ENCODE measurements at regions not wholly inside any gene's neighbourhood (a gene's known extent, or its start where the extent isn't known, plus 50 kb on each side); places are given as distances from the start of the nearest gene placed in this dataset.

- no peak for DNase-seq (ENCODE audit: low read depth in 2 of 2, low spot score in 1 of 2)
Measured at GRCh38 chr6:6912817-6913744, 194.7 kb upstream of the RREB1 start.

GRCh38 chr6:6915219-6915618 is 192.5 kb upstream of the RREB1 start:
- no peak for DNase-seq (ENCODE audit: low read depth in 2 of 2, low spot score in 1 of 2)

- DNase-seq (ENCODE audit: low read depth in 2 of 2, low spot score in 1 of 2): no peak
Measured at GRCh38 chr6:6915813-6916547, 191.8 kb upstream of the RREB1 start.

DNA sequence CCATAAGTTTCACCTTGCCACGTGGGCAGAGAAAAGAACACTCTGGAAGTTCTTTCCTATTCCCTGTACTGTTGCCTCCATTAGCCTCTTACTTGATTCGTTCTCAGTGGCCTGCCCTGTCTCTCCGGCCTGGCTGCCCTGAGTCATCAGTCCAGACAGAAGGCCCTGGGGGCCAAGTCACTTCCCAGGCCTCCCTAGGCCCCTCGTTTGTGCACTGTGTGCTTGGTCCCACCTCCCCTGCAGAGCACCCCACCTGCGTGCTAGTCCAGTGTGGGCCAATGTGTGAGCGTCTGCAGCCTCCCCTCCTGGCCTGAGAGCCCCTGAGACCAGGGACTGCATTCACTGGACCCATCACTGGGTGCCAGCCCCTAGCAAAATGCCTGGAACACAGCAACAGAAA is 191.2 kb upstream of the RREB1 start:
- DNase-seq (ENCODE audit: low read depth in 2 of 2, low spot score in 1 of 2): no peak

- peak; percentile 19 to 41 for DNase-seq (ENCODE audit: low read depth in 2 of 2, low spot score in 1 of 2)
Measured at GRCh38 chr6:6918216-6918983, 189.4 kb upstream of the RREB1 start.

GRCh38 chr6:6919173-6919572 is 188.6 kb upstream of the RREB1 start:
- no peak for DNase-seq (ENCODE audit: low read depth in 2 of 2, low spot score in 1 of 2)

GRCh38 chr6:6920114-6920986 is 187.4 kb upstream of the RREB1 start:
- DNase-seq (ENCODE audit: low read depth in 2 of 2, low spot score in 1 of 2): no peak

GRCh38 chr6:6920987-6921313 is 186.8 kb upstream of the RREB1 start:
- no peak for DNase-seq (ENCODE audit: low read depth in 2 of 2, low spot score in 1 of 2)

GRCh38 chr6:6922166-6922565 is 185.6 kb upstream of the RREB1 start:
- no peak for DNase-seq (ENCODE audit: low read depth in 2 of 2, low spot score in 1 of 2)

DNA sequence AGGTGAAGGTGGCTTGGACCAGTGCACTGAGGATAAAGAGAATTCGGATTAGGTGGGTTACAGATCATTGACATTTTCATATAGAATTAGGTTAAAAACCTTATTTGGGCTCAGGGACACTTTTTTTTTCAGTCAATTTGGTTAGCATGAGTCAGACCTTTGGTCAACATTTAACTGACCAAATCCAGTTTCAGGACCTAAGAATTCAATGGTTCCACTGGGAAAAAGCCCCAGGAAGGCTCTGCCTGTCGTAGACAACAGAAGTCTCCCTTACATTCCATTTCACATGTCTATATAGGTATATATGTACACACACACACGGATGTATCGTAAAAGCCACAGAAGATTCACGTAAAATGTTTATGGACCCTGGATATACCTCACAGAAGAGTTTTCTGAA is 184.2 kb upstream of the RREB1 start:
- no peak for DNase-seq (ENCODE audit: low read depth in 2 of 2, low spot score in 1 of 2)

DNA sequence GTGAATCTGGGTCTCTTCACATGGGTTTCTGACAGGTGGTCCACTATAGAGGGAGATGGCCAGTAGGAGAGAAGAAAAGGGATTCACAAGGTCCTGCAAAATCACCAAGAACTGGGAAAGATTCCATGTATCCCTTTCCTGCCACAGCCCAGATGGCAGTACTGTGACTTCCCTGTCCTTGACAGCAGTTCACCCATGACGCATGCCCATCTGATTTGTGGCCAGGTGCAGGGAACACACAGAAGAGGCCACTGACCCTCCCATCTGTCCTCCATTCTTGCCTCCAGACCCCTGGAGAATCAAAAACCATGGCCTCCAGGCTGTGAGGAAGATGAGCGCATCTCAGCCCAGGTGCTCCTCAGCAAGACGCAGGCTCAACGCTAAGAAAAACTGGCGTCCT is 183.1 kb upstream of the RREB1 start:
- no peak for DNase-seq (ENCODE audit: low read depth in 2 of 2, low spot score in 1 of 2)

DNA sequence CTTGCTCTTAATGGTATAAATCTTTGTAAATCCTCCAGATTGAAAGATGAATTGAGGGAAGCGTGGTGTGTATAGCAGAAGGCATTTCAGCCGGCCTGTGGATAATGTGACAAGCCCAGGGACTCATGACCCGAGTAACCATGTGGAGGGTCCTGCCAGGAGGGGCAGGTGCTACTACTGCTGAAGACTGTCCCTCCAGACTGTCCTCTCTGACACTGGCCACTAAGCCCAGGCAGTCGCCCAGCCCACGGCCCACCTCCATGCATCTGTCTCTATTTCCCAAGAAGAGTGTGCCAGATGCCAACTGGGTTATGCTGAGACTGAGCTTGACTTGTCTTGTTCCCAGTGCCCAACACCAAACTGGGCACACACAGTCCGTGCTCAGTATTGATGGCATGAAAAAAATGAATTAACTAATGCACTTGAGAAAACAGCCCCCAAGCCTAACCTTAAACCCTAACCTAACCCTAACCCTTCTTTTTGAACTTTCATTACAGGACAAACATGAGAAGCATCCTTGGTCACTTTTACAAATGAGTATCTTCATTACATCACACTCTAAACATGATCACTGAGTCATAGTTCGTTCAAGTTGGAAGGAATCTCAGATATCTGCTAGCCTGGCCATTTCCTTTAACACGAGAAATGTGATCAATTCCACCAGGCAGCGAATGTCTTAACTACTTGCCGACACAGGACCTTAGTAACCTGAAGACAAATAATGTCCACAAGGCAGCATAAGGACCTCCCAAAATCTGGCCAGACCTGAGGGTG is 182.2 kb upstream of the RREB1 start:
- DNase-seq (ENCODE audit: low read depth in 2 of 2, low spot score in 1 of 2): no peak

DNA sequence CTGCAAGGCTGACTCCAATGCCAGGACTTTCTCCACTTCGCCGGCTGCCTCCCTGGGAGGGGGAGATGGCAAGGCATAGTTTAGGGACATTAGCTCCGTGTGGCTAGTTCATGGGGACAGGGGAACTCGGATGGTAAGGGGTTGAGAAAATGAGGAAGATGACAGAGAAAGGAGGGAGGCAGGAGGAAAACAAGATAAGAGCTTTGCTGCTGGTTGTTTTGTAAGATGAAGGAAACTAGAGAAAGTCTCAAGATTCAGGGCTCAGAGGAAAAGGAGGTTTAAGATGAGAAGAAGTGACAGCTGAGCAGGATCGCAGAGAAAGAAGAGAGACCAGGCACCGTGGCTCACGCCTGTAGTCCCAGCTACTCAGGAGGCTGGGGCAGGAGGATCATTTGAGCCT is 180.9 kb upstream of the RREB1 start:
- no peak for DNase-seq (ENCODE audit: low read depth in 2 of 2, low spot score in 1 of 2)

- no peak for DNase-seq (ENCODE audit: low read depth in 2 of 2, low spot score in 1 of 2)
Measured at GRCh38 chr6:6927521-6928361, 180.0 kb upstream of the RREB1 start.

GRCh38 chr6:6930223-6930880 is 177.4 kb upstream of the RREB1 start:
- DNase-seq (ENCODE audit: low read depth in 2 of 2, low spot score in 1 of 2): no peak

DNA sequence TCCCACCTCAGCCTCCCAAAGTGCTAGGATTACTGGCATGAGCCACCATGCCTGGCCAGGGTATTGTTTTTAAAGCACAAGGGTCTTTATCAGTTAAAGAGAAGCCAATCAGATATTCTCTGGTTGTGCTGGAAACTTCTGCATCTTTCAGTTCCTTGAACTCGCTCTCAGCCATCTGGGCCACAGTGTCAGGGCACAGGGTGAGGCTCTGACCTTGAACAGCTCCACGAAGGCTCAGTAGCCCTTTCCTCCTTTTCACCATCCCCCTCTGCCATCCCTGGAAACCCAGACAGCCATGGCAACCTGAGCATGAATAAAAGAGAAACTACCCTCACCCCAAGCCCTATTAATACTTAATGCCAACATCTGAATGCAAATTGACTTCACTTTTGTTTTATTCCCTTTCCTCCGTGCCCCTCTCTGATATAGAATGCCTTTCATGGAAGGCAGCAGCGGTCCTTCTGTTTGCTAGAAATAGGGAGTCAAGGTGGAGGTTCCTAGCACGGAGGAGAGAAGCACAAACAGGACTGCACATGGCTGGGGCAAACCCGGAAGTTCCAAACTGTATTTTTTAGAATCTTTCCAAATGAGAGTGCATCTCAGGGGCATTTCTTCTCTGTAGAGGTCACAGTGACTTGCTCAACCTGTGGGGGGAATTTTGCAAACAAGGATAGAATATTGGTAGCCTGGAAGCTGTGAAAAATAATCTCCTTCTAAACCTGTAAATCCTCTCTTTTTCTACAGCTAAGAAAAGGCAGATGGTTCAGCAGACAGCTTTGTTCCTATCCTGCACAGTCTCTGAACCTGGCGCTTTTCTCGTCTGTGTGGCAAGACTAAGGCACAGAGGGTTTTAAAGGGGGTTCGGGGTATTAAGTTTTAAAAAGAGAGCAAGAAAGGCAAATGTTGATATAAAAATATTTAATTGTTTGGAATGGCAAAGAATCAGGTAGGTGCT is 176.4 kb upstream of the RREB1 start:
- no peak for DNase-seq (ENCODE audit: low read depth in 2 of 2, low spot score in 1 of 2)

- no peak for DNase-seq (ENCODE audit: low read depth in 2 of 2, low spot score in 1 of 2)
Measured at GRCh38 chr6:6932341-6932740, 175.4 kb upstream of the RREB1 start.

GRCh38 chr6:6932968-6933367 is 174.8 kb upstream of the RREB1 start:
- DNase-seq (ENCODE audit: low read depth in 2 of 2, low spot score in 1 of 2): no peak

Data from stimulated activated CD8-positive, alpha-beta memory T cell treated with anti-CD3 and anti-CD28 coated beads, Interleukin-4, amount 100 ng/mL, for 4 hours (primary cell).